ENCODE measurements at regions not wholly inside any gene's neighbourhood (a gene's known extent, or its start where the extent isn't known, plus 50 kb on each side); places are given as distances from the start of the nearest gene placed in this dataset.
"Not testable (repeated sequence)": the region's sequence is repeated elsewhere in the genome, so short reads cannot be mapped to it uniquely, and the experiment has no call there.

GRCh38 chr12:53872367-53872766 is 66.3 kb upstream of the HOXC13 start:
- no peak for DNase-seq (ENCODE audit: low read depth)
- TF ChIP-seq MAX (IDR thresholded peaks at IDR 0.05; ENCODE audit: low read depth, low read length) (no peak), POLR2A (IDR thresholded peaks at IDR 0.05; ENCODE audit: extremely low read depth, insufficient read length) (no peak), MYC (IDR thresholded peaks at IDR 0.05; ENCODE audit: low read depth, low read length) (no peak), CTCF (IDR thresholded peaks at IDR 0.05; ENCODE audit: low read depth, low read length) (no peak)
- H3K4me3 ChIP-seq (ENCODE audit: low read depth, low read length), result no peak overlapping the region

GRCh38 chr12:53877961-53878360 is 60.7 kb upstream of the HOXC13 start:
- not testable (repeated sequence) for DNase-seq (ENCODE audit: low read depth); H3K4me3 ChIP-seq (ENCODE audit: low read depth, low read length)

GRCh38 chr12:53887006-53887405 is 51.6 kb upstream of the HOXC13 start:
- DNase-seq (ENCODE audit: low read depth), result no peak
- H3K4me3 ChIP-seq (ENCODE audit: low read depth, low read length), result no peak overlapping the region
- TF ChIP-seq MYC (IDR thresholded peaks at IDR 0.05; ENCODE audit: low read depth, low read length), result no peak
- TF ChIP-seq POLR2A (IDR thresholded peaks at IDR 0.05; ENCODE audit: extremely low read depth, insufficient read length), result no peak
- no peak for TF ChIP-seq MAX (IDR thresholded peaks at IDR 0.05; ENCODE audit: low read depth, low read length)
- no peak for TF ChIP-seq CTCF (IDR thresholded peaks at IDR 0.05; ENCODE audit: low read depth, low read length)

- no peak overlapping the region for H3K4me3 ChIP-seq (ENCODE audit: low read depth, low read length)
- DNase-seq (ENCODE audit: low read depth), result no peak
- TF ChIP-seq POLR2A (IDR thresholded peaks at IDR 0.05; ENCODE audit: extremely low read depth, insufficient read length) (no peak), MYC (IDR thresholded peaks at IDR 0.05; ENCODE audit: low read depth, low read length) (no peak)
Observed at GRCh38 chr12:53887881-53888280, 50.8 kb upstream of the HOXC13 start.

Data from NB4 (cell line).